HepG2 (cell line): ENCODE measurements at regions not wholly inside any gene's neighbourhood (a gene's known extent, or its start where the extent isn't known, plus 50 kb on each side); places are given as distances from the start of the nearest gene placed in this dataset.

Source experiments
- AGO1 ChIP-seq: fragments of 200-400 bp; formaldehyde crosslinking; IDR thresholded peaks from 2 replicates; pipeline ENCODE4 v1.6.1; 2017; ENCODE audit warnings: mild to moderate bottlenecking, low read depth, low read length, moderate library complexity; ENCODE audit not compliant: poor library complexity, severe bottlenecking
- MED13 ChIP-seq: sonication (generic); formaldehyde crosslinking; IDR thresholded peaks from 2 replicates; pipeline ENCODE4 v1.5.0; 2020; ENCODE audit warnings: missing genetic modification reagents
- PAWR ChIP-seq: sonication (generic); formaldehyde crosslinking; IDR thresholded peaks from 2 replicates; pipeline ENCODE4 v1.4.0; 2020; ENCODE audit warnings: missing genetic modification reagents, mild to moderate bottlenecking, borderline replicate concordance
- ZNF354B ChIP-seq: sonication (generic); formaldehyde crosslinking; IDR thresholded peaks from 2 replicates; pipeline ENCODE4 v1.8.0; 2022; ENCODE audit warnings: mild to moderate bottlenecking, missing genetic modification reagents
- ZNF766 ChIP-seq: sonication (generic); formaldehyde crosslinking; IDR thresholded peaks from 2 replicates; pipeline ENCODE4 v1.5.0; 2020; ENCODE audit warnings: missing genetic modification reagents, borderline replicate concordance

- TF ChIP-seq MED13 (CRISPR knock-in tag) = no peak
- no peak for TF ChIP-seq ZNF354B (CRISPR knock-in tag)
- TF ChIP-seq ZNF766 (CRISPR knock-in tag) = no peak
- no peak for TF ChIP-seq AGO1
- TF ChIP-seq PAWR (CRISPR knock-in tag) = no peak
These were observed 50.9 kb upstream of the DUSP22 start (continued) for GRCh38 chr6:241336-241865.
